HG02678 (cell line): ENCODE measurements at regions not wholly inside any gene's neighbourhood (a gene's known extent, or its start where the extent isn't known, plus 50 kb on each side); places are given as distances from the start of the nearest gene placed in this dataset.
"Not testable (repeated sequence)": the region's sequence is repeated elsewhere in the genome, so short reads cannot be mapped to it uniquely, and the experiment has no call there.

ENCODE experiments used
- ATAC-seq: cut with Tn5 transposase; IDR thresholded peaks from one replicate; pipeline ENCODE4 v1.9.1; 2021; ENCODE audit warnings: mild to moderate bottlenecking, moderate library complexity; ENCODE audit not compliant: unreplicated experiment

- no peak for ATAC-seq
Observed at GRCh38 chr15:31217566-31218270, 108.9 kb upstream of the KLF13 start.

- ATAC-seq, result no peak
Observed at GRCh38 chr15:31219221-31219620, 107.4 kb upstream of the KLF13 start.

GRCh38 chr15:31221936-31222515 is 104.6 kb upstream of the KLF13 start:
- ATAC-seq, result no peak

GRCh38 chr15:31222773-31223341 is 103.8 kb upstream of the KLF13 start:
- ATAC-seq, result no peak

- ATAC-seq, result no peak
Observed at GRCh38 chr15:31223478-31224350, 102.9 kb upstream of the KLF13 start.

GRCh38 chr15:31224661-31225060 is 102.0 kb upstream of the KLF13 start:
- not testable (repeated sequence) for ATAC-seq

- ATAC-seq, result no peak
Observed at GRCh38 chr15:31225356-31225955, 101.2 kb upstream of the KLF13 start.

GRCh38 chr15:31226021-31226420 is 100.6 kb upstream of the KLF13 start:
- no peak for ATAC-seq

- ATAC-seq, result no peak
Observed at GRCh38 chr15:31227235-31227634, 99.4 kb upstream of the KLF13 start.

GRCh38 chr15:31228011-31228484 is 98.6 kb upstream of the KLF13 start:
- no peak for ATAC-seq

- ATAC-seq, result peak; percentile 64
Observed at GRCh38 chr15:31228980-31229826, 97.4 kb upstream of the KLF13 start.

GRCh38 chr15:31230630-31231485 is 95.8 kb upstream of the KLF13 start:
- peak; percentile 84 for ATAC-seq

- ATAC-seq, result no peak
Observed at GRCh38 chr15:31234815-31235214, 91.8 kb upstream of the KLF13 start.

GRCh38 chr15:31235311-31236183 is 91.1 kb upstream of the KLF13 start:
- no peak for ATAC-seq

GRCh38 chr15:31236184-31237042 is 90.2 kb upstream of the KLF13 start:
- ATAC-seq, result no peak

- no peak for ATAC-seq
Observed at GRCh38 chr15:31237043-31237324, 89.7 kb upstream of the KLF13 start.

- no peak for ATAC-seq
Observed at GRCh38 chr15:31238906-31239305, 87.7 kb upstream of the KLF13 start.
